Upper lobe of right lung (tissue), 1 donor: ENCODE measurements at regions not wholly inside any gene's neighbourhood (a gene's known extent, or its start where the extent isn't known, plus 50 kb on each side); places are given as distances from the start of the nearest gene placed in this dataset.
A peak's percentile ranks its signal among the peaks of the same experiment; 100 is the strongest.

Experiments used
- ATAC-seq: fragments of 200-7000 bp; cut with Tn5 transposase; one replicate; pipeline ENCODE4 v1.9.1; 2020; ENCODE audit warnings: mild to moderate bottlenecking, moderate library complexity
- DNase-seq: peaks from one replicate; pipeline ENCODE4 v3.0.0-alpha.2; 2020
- H3K27ac ChIP-seq: fragments of 200-600 bp; one replicate; pipeline ENCODE4 v1.8.0; 2022
- H3K27me3 ChIP-seq: fragments of 200-600 bp; one replicate; pipeline ENCODE4 v1.8.0; 2022; ENCODE audit warnings: mild to moderate bottlenecking
- H3K36me3 ChIP-seq: fragments of 200-600 bp; one replicate; pipeline ENCODE4 v1.8.0; 2022
- H3K4me1 ChIP-seq: fragments of 200-600 bp; one replicate; pipeline ENCODE4 v1.8.0; 2022
- H3K4me3 ChIP-seq: fragments of 200-600 bp; one replicate; pipeline ENCODE4 v1.8.0; 2022; ENCODE audit warnings: mild to moderate bottlenecking
- H3K9me3 ChIP-seq: fragments of 200-600 bp; one replicate; pipeline ENCODE4 v1.8.0; 2022
- intact Hi-C: fragments of 100-400 bp; cut with DNase I; formaldehyde crosslinking; loops from one replicate; pipeline ENCODE4 v1.11.0; 2022
- TF ChIP-seq, protein P1 (sequence below): fragments of 200-600 bp; IDR thresholded peaks from one replicate; pipeline ENCODE4 v1.8.0; 2022; ENCODE audit warnings: antibody characterized with exemption
- donor health status: DM: no; HTN: yes; CAD: no; lungs with severe emphysema.

DNA sequence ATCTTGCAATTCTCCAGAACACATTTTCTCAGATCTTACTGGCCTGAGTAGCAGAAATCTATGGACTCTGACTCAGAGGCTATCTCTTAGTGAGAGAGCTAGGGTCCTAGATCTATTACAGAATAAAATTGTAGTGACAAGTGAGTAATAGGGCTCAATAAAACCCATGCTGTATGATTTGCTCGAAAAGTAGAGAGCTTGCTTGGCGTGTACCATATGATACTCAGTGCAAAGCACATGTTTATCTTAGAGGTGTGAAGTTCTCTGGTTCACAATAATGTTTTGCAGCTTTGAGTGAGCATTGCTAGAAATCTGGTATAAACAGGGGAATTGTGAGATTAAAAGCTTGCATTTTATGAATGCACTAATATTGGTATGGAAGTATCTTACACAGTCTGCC is 87.8 kb upstream of the PRSS16 start:
- DNase-seq (no peak), ATAC-seq (no peak)
- no peaks in the 10 kb centered on the region for H3K36me3 ChIP-seq
- H3K4me1 ChIP-seq, result peaks cover 4% of the 10 kb centered on the region
- no peaks in the 10 kb centered on the region for H3K9me3 ChIP-seq
- no peaks in the 10 kb centered on the region for H3K27me3 ChIP-seq
- TF ChIP-seq, protein P1, sequence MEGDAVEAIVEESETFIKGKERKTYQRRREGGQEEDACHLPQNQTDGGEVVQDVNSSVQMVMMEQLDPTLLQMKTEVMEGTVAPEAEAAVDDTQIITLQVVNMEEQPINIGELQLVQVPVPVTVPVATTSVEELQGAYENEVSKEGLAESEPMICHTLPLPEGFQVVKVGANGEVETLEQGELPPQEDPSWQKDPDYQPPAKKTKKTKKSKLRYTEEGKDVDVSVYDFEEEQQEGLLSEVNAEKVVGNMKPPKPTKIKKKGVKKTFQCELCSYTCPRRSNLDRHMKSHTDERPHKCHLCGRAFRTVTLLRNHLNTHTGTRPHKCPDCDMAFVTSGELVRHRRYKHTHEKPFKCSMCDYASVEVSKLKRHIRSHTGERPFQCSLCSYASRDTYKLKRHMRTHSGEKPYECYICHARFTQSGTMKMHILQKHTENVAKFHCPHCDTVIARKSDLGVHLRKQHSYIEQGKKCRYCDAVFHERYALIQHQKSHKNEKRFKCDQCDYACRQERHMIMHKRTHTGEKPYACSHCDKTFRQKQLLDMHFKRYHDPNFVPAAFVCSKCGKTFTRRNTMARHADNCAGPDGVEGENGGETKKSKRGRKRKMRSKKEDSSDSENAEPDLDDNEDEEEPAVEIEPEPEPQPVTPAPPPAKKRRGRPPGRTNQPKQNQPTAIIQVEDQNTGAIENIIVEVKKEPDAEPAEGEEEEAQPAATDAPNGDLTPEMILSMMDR, result no peak
- H3K4me3 ChIP-seq, result no peak overlapping the region
- H3K27ac ChIP-seq, result no peak overlapping the region
- intact Hi-C loops, result no loop called here

DNA sequence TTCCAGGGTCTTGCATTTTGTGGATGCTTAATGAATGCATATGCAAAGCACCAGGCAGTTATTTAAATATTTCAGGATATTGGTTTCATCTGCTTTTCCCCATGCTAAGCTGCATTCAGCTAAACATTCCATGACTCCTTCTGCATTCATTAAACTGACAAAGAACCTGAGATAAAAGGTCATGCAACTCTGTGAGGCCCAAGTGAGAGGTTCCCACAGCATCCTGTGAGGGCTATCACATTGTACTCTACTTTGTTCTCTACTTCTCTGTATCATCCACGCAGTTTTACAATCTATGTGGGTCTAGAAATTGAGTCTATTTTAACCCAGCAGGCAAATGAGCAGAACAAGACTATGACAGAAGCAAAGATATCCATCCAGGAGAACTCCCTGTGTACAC is 86.4 kb upstream of the PRSS16 start:
- H3K27ac ChIP-seq, result no peak overlapping the region
- DNase-seq (no peak), ATAC-seq (no peak)
- peaks cover 4% of the 10 kb centered on the region for H3K4me1 ChIP-seq
- intact Hi-C loops, result no loop called here
- H3K27me3 ChIP-seq, result no peaks in the 10 kb centered on the region
- H3K9me3 ChIP-seq, result no peaks in the 10 kb centered on the region
- H3K4me3 ChIP-seq, result no peak overlapping the region
- no peaks in the 10 kb centered on the region for H3K36me3 ChIP-seq
- TF ChIP-seq, protein P1, result no peak

DNA sequence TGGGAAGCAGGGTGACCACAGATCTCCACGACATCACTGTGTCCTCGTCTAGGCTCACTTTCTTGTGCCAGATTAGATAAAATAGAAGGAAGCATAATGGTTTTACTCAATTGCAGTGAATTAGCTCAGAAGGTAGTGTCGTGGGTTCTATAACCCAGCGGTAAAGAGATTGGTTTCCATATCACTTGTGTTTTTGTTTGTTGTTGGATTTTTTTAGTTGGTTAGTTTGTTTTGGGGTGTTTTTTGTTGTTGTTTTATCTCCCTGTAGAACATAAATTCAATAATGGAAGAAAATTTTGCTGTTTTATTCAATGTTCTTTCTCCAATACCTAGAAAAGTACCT is 85.9 kb upstream of the PRSS16 start:
- no peak overlapping the region for H3K4me3 ChIP-seq
- intact Hi-C loops, result no loop called here
- no peak for ATAC-seq
- H3K9me3 ChIP-seq, result no peaks in the 10 kb centered on the region
- H3K4me1 ChIP-seq, result peaks cover 4% of the 10 kb centered on the region
- H3K27me3 ChIP-seq, result no peaks in the 10 kb centered on the region
- H3K36me3 ChIP-seq, result no peaks in the 10 kb centered on the region
- no peak overlapping the region for H3K27ac ChIP-seq
- no peak for DNase-seq
- TF ChIP-seq, protein P1, result no peak

DNA sequence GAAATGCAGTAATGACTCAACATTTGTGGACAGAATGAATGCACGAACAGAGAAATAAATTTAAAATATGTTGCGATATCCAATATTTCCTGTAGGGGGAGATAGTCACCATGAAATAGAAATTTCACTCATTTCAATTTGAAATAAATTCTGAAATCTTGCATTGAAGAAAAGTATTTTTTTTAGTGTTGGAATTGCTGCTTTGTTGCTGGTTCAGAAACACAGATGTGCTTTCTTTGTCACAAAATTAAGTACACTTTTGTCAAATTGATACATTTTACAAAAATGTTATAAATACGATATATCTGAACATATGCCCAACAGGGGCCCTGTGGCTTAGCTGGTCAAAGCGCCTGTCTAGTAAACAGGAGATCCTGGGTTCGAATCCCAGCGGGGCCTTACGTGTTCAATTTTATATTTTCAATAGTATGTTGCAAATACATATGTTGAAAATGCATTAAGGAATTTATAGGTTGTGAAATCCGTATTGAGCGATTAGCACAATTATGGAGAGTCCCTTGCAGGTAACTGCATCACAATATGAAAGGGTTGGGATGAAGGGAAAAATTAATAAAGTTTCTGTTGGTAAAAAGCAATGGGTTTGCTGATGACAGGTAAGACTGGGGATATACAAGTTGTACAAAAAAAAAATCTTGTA is 85.4 kb upstream of the PRSS16 start:
- Histone ChIP-seq H3K4me3 (no peak overlapping the region), H3K36me3 (no peaks in the 10 kb centered on the region), H3K27me3 (no peaks in the 10 kb centered on the region), H3K9me3 (no peaks in the 10 kb centered on the region), H3K4me1 (peaks cover 4% of the 10 kb centered on the region), H3K27ac (no peak overlapping the region)
- DNase-seq, result no peak
- ATAC-seq, result peak; percentile 33
- TF ChIP-seq, protein P1, result peak; percentile 73
- intact Hi-C loops, result no loop called here

DNA sequence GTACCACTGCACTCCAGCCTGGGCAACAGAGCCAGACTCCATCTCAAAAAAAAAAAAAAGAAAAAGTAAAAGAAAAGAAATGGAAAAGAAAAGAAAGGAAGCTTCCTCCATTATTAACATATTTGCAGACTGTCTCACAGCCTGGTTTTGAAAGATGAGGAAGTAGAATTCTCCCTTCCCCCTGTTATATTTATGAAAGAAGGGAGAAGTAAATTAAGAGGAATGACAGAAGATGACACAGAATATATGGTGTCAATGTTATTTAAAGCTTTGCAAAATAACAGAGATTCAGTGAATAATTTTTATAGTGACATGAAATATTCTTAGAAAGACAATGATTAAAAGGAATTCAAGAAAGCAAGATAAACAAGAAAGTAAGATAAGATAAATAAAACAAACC is 83.7 kb upstream of the PRSS16 start:
- DNase-seq, result no peak
- intact Hi-C loops, result no loop called here

More for the DNA sequence above, 83.7 kb upstream of the PRSS16 start:
- no peak for ATAC-seq
- TF ChIP-seq, protein P1, result no peak
- Histone ChIP-seq H3K27ac (no peak overlapping the region), H3K4me1 (no peaks in the 10 kb centered on the region), H3K9me3 (no peaks in the 10 kb centered on the region), H3K4me3 (no peak overlapping the region), H3K36me3 (no peaks in the 10 kb centered on the region), H3K27me3 (no peaks in the 10 kb centered on the region)
